ENCODE measurements at regions not wholly inside any gene's neighbourhood (a gene's known extent, or its start where the extent isn't known, plus 50 kb on each side); places are given as distances from the start of the nearest gene placed in this dataset.
"Not testable (repeated sequence)": the region's sequence is repeated elsewhere in the genome, so short reads cannot be mapped to it uniquely, and the experiment has no call there.

GRCh38 chr10:30708234-30708633 lies 78.7 kb upstream of the LYZL2 start:
- WGBS, 2 donors, result 87 to 93% methylated on average over 3 of the region's 3 CpGs

GRCh38 chr10:30706189-30706588 lies 76.6 kb upstream of the LYZL2 start:
- H3K4me3 ChIP-seq; H3K4me1 ChIP-seq; H3K27me3 ChIP-seq; H3K9me3 ChIP-seq; H3K36me3 ChIP-seq; intact Hi-C loops (cut with DNase I); DNase-seq; H3K27ac ChIP-seq: not testable (repeated sequence)
- 89 to 92% methylated on average over 1 of the region's 1 CpG for WGBS, 2 donors

More at GRCh38 chr10:30708234-30708633, 78.7 kb upstream of the LYZL2 start:
- intact Hi-C loops (cut with DNase I), result no loop called here
- TF ChIP-seq EP300 (IDR thresholded peaks at IDR 0.05) (no peak), CTCF (IDR thresholded peaks at IDR 0.05) (no peak), POLR2A (IDR thresholded peaks at IDR 0.05) (no peak), POLR2AphosphoS5 (IDR thresholded peaks at IDR 0.05) (no peak)
- Histone ChIP-seq H3K9me3 (no peaks in the 10 kb centered on the region), H3K27ac (no peak overlapping the region), H3K4me3 (no peak overlapping the region), H3K27me3 (no peaks in the 10 kb centered on the region), H3K4me1 (no peaks in the 10 kb centered on the region), H3K36me3 (no peaks in the 10 kb centered on the region)
- no peak for DNase-seq

- no peak for TF ChIP-seq CTCF (IDR thresholded peaks at IDR 0.05)
- TF ChIP-seq EP300 (IDR thresholded peaks at IDR 0.05), result no peak
- TF ChIP-seq POLR2A (IDR thresholded peaks at IDR 0.05), result no peak
- no peak for TF ChIP-seq POLR2AphosphoS5 (IDR thresholded peaks at IDR 0.05)
- no peak overlapping the region for H3K27ac ChIP-seq
- no peaks in the 10 kb centered on the region for H3K27me3 ChIP-seq
- no peak overlapping the region for H3K4me3 ChIP-seq
- 58 to 59% methylated on average over 9 of the region's 9 CpGs for WGBS, 2 donors
- peaks cover 0 to 11% (median 9%) of the 10 kb centered on the region in 4 donors for H3K4me1 ChIP-seq
- H3K9me3 ChIP-seq, result no peaks in the 10 kb centered on the region
- DNase-seq, result no peak
- intact Hi-C loops (cut with DNase I), result no loop called here
- no peaks in the 10 kb centered on the region for H3K36me3 ChIP-seq
Measured at GRCh38 chr10:30705625-30706149, 76.1 kb upstream of the LYZL2 start.

- TF ChIP-seq EP300 (IDR thresholded peaks at IDR 0.05), result no peak
- no peak for TF ChIP-seq POLR2A (IDR thresholded peaks at IDR 0.05)
- no peak for TF ChIP-seq POLR2AphosphoS5 (IDR thresholded peaks at IDR 0.05)
- no peak for TF ChIP-seq CTCF (IDR thresholded peaks at IDR 0.05)
- H3K27ac ChIP-seq, result no peak overlapping the region
- no peaks in the 10 kb centered on the region for H3K36me3 ChIP-seq
- no peak overlapping the region for H3K4me3 ChIP-seq
- 15 to 31% methylated on average over 9 of the region's 9 CpGs for WGBS, 2 donors
- H3K9me3 ChIP-seq, result no peaks in the 10 kb centered on the region
- intact Hi-C loops (cut with DNase I), result no loop called here
- peaks cover 0 to 15% (median 13%) of the 10 kb centered on the region in 4 donors for H3K4me1 ChIP-seq
- DNase-seq, result no peak
- H3K27me3 ChIP-seq, result no peaks in the 10 kb centered on the region
Measured at GRCh38 chr10:30705101-30705624, 75.6 kb upstream of the LYZL2 start.

GRCh38 chr10:30704601-30705100 lies 75.1 kb upstream of the LYZL2 start:
- H3K36me3 ChIP-seq; H3K4me3 ChIP-seq; intact Hi-C loops (cut with DNase I); H3K9me3 ChIP-seq; H3K27me3 ChIP-seq; DNase-seq; H3K27ac ChIP-seq: not testable (repeated sequence)
- H3K4me1 ChIP-seq, result peaks cover 0 to 20% (median 18%) of the 10 kb centered on the region in 4 donors
- 47 to 69% methylated on average over 14 of the region's 14 CpGs for WGBS, 2 donors

Data from sigmoid colon (tissue), 6 donors.